Adrenal gland (tissue), 5 donors: ENCODE measurements at regions not wholly inside any gene's neighbourhood (a gene's known extent, or its start where the extent isn't known, plus 50 kb on each side); places are given as distances from the start of the nearest gene placed in this dataset.

Experiments
- CTCF ChIP-seq, 6 experiments: fragments of 450-650 bp in 4 of 6; fragments of 200-600 bp in 2 of 6; sonication (generic) in 1 of 6; IDR thresholded peaks; 1 replicate in 5 of 6; 2 replicates in 1 of 6; pipeline versions ENCODE4 v1.5.1 to v1.8.0; 2016 to 2021; ENCODE audit warnings: antibody characterized with exemption in 6 of 6, mild to moderate bottlenecking in 2 of 6, moderate library complexity in 1 of 6
- POLR2A ChIP-seq, 2 donors: fragments of 450-650 bp; IDR thresholded peaks; one replicate each; pipeline ENCODE4 v1.6.1; 2017; ENCODE audit warnings: antibody characterized with exemption in 2 of 2, mild to moderate bottlenecking in 2 of 2, moderate library complexity in 1 of 2
- donor health status: DM: no; HTN: no; CAD: no.

- TF ChIP-seq CTCF (IDR thresholded peaks at IDR 0.05), result no peak
- TF ChIP-seq POLR2A (IDR thresholded peaks at IDR 0.05), result no peak
Observed at GRCh38 chr4:96347582-96347981, 507.7 kb downstream of the PDHA2 start.
